ENCODE measurements at regions not wholly inside any gene's neighbourhood (a gene's known extent, or its start where the extent isn't known, plus 50 kb on each side); places are given as distances from the start of the nearest gene placed in this dataset.

DNA sequence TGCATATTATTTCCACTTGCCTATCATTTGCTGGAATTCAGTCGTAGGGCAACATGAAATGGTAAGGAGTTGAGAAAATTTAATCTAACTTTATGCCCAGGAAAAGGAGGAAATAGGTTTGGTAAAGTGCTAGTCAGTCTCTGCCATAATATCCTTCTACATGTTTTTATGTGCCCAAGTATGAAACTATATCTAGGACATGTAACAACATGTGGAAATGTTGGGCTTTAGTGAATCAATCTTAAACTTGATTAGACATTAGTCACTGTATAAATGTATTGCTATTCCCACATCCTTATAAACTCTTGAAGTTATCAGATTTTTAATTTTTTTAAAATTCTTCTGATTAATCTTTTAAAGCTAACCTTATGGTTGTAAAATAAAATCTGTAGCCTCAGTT is 204.7 kb upstream of the ZRANB2 start:
- no peak for DNase-seq
- Mint-ChIP-seq H3K36me3 (ENCODE audit: low read depth) (no peaks in the 10 kb centered on the region), H3K4me1 (no peaks in the 10 kb centered on the region), H3K4me3 (no peak overlapping the region), H3K27ac (no peak overlapping the region), H3K9me3 (peaks cover 9% of the 10 kb centered on the region), H3K27me3 (ENCODE audit: insufficient read depth) (no peaks in the 10 kb centered on the region)
- Histone ChIP-seq H3K9me3 (ENCODE audit: control insufficient read depth, low read length) (peaks cover 8% of the 10 kb centered on the region), H3K4me3 (ENCODE audit: low read length) (no peak overlapping the region), H3K27me3 (ENCODE audit: control insufficient read depth, insufficient read depth, low read length, poor library complexity, severe bottlenecking) (no peaks in the 10 kb centered on the region), H3K9ac (ENCODE audit: extremely low read depth, low read length, poor library complexity, severe bottlenecking) (no peak overlapping the region), H3K36me3 (ENCODE audit: control insufficient read depth, insufficient read depth, low read length) (no peaks in the 10 kb centered on the region), H3K27ac (ENCODE audit: low read depth, low read length) (no peak overlapping the region), H3K4me1 (ENCODE audit: control insufficient read depth, insufficient read depth, low read length) (no peaks in the 10 kb centered on the region)
- WGBS, 2 experiments (ENCODE audit: insufficient coverage in 1 of 2, insufficient read length in 1 of 2), result 73% methylated on average over 1 of the region's 1 CpG; no CpG with 5 or more reads in 1 of the 2 experiments
- TF ChIP-seq CTCF (conservative IDR thresholded peaks at IDR 0.05), result no peak

GRCh38 chr1:71276466-71276865 is 195.6 kb upstream of the ZRANB2 start:
- H3K9me3 ChIP-seq (ENCODE audit: control insufficient read depth, low read length), result peaks cover 6% of the 10 kb centered on the region
- no peaks in the 10 kb centered on the region for H3K27me3 ChIP-seq (ENCODE audit: control insufficient read depth, insufficient read depth, low read length, poor library complexity, severe bottlenecking)
- no peak for TF ChIP-seq CTCF (conservative IDR thresholded peaks at IDR 0.05)
- H3K4me1 Mint-ChIP-seq, result peaks cover 5% of the 10 kb centered on the region
- H3K27me3 Mint-ChIP-seq (ENCODE audit: insufficient read depth), result no peaks in the 10 kb centered on the region
- H3K27ac Mint-ChIP-seq, result no peak overlapping the region
- H3K36me3 ChIP-seq (ENCODE audit: control insufficient read depth, insufficient read depth, low read length), result no peaks in the 10 kb centered on the region
- H3K36me3 Mint-ChIP-seq (ENCODE audit: low read depth), result no peaks in the 10 kb centered on the region
- no peak overlapping the region for H3K9ac ChIP-seq (ENCODE audit: extremely low read depth, low read length, poor library complexity, severe bottlenecking)
- H3K27ac ChIP-seq (ENCODE audit: low read depth, low read length), result no peak overlapping the region
- H3K9me3 Mint-ChIP-seq, result no peaks in the 10 kb centered on the region
- no peak for DNase-seq
- H3K4me3 ChIP-seq (ENCODE audit: low read length), result no peak overlapping the region
- H3K4me3 Mint-ChIP-seq, result no peak overlapping the region
- no peaks in the 10 kb centered on the region for H3K4me1 ChIP-seq (ENCODE audit: control insufficient read depth, insufficient read depth, low read length)

- no peaks in the 10 kb centered on the region for H3K27me3 ChIP-seq (ENCODE audit: control insufficient read depth, insufficient read depth, low read length, poor library complexity, severe bottlenecking)
- no peak overlapping the region for H3K4me3 ChIP-seq (ENCODE audit: low read length)
- no peak overlapping the region for H3K27ac ChIP-seq (ENCODE audit: low read depth, low read length)
- H3K36me3 ChIP-seq (ENCODE audit: control insufficient read depth, insufficient read depth, low read length), result no peaks in the 10 kb centered on the region
- H3K9me3 ChIP-seq (ENCODE audit: control insufficient read depth, low read length), result peaks cover 6% of the 10 kb centered on the region
- 92 to 95% methylated on average over 2 to 3 of the region's 6 CpGs for WGBS, 2 experiments (ENCODE audit: insufficient coverage in 1 of 2, insufficient read length in 1 of 2)
- H3K27me3 Mint-ChIP-seq (ENCODE audit: insufficient read depth), result no peaks in the 10 kb centered on the region
- H3K9me3 Mint-ChIP-seq, result no peaks in the 10 kb centered on the region
- H3K4me3 Mint-ChIP-seq, result no peak overlapping the region
- H3K9ac ChIP-seq (ENCODE audit: extremely low read depth, low read length, poor library complexity, severe bottlenecking), result no peak overlapping the region
- H3K4me1 ChIP-seq (ENCODE audit: control insufficient read depth, insufficient read depth, low read length), result no peaks in the 10 kb centered on the region
- no peak for DNase-seq
- H3K36me3 Mint-ChIP-seq (ENCODE audit: low read depth), result no peaks in the 10 kb centered on the region
- no peak for TF ChIP-seq CTCF (conservative IDR thresholded peaks at IDR 0.05)
- H3K27ac Mint-ChIP-seq, result no peak overlapping the region
- peaks cover 5% of the 10 kb centered on the region for H3K4me1 Mint-ChIP-seq
Measured at GRCh38 chr1:71273334-71273733, 192.5 kb upstream of the ZRANB2 start.

Data from endodermal cell (in vitro differentiated cells).